GM23248 (cell line): ENCODE measurements at regions not wholly inside any gene's neighbourhood (a gene's known extent, or its start where the extent isn't known, plus 50 kb on each side); places are given as distances from the start of the nearest gene placed in this dataset.

Source experiments
- EZH2 ChIP-seq: fragments of 200-600 bp; sonication (generic); IDR thresholded peaks from 2 replicates; pipeline ENCODE4 v1.6.1; 2018; ENCODE audit warnings: antibody characterized with exemption, mild to moderate bottlenecking; ENCODE audit not compliant: insufficient read depth, poor library complexity, severe bottlenecking
- EZH2phosphoT487 ChIP-seq: fragments of 200-600 bp; sonication (generic); IDR thresholded peaks from 2 replicates; pipeline ENCODE4 v1.6.1; 2018; ENCODE audit warnings: antibody characterized with exemption, moderate library complexity, mild to moderate bottlenecking, low read depth; ENCODE audit not compliant: insufficient read depth

DNA sequence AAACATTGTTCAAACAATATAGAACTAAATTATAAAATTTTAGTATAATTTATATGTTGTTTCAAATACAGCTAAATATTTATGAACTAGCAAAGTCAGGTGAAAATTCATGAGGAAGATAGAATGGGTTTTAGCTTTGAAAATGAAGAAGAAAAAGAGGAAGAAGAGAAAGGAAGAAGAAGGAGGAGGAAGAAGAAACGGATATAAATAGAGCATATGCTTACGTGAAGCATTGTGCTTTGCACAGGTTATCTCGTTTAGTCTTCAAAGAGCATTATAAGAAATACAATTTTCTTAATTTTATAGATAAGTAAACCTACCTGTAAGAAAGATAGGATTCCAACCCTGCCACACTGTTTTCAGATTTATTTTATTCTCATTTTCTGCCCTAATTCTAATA is 620.6 kb upstream of the DAB2 start:
- TF ChIP-seq EZH2 = no peak
- TF ChIP-seq EZH2phosphoT487 = no peak
